SK-N-SH treated with all-trans-retinoic acid at 6 μM for 48 hours (cell line): ENCODE measurements at regions not wholly inside any gene's neighbourhood (a gene's known extent, or its start where the extent isn't known, plus 50 kb on each side); places are given as distances from the start of the nearest gene placed in this dataset.
A peak's percentile ranks its signal among the peaks of the same experiment; 100 is the strongest.

Source experiments
- ATAC-seq: fragments of 200-7000 bp; cut with Tn5 transposase; 3 replicates; pipeline ENCODE4 v1.9.1; 2020; ENCODE audit warnings: mild to moderate bottlenecking, moderate library complexity
- ARNTL ChIP-seq: fragments of 450-650 bp; formaldehyde crosslinking; IDR thresholded peaks from 2 replicates; pipeline ENCODE4 v1.5.0; 2020; ENCODE audit warnings: low read depth, mild to moderate bottlenecking, moderate library complexity, borderline replicate concordance
- BACH2 ChIP-seq: fragments of 250-450 bp; sonication (Bioruptor Pico); IDR thresholded peaks from 2 replicates; pipeline ENCODE4 v1.9.0; 2021; ENCODE audit warnings: mild to moderate bottlenecking, borderline replicate concordance
- CSDC2 ChIP-seq: fragments of 250-450 bp; sonication (Bioruptor Pico); IDR thresholded peaks from 2 replicates; pipeline ENCODE4 v1.5.0; 2020; ENCODE audit warnings: mild to moderate bottlenecking, moderate library complexity
- ESRRG ChIP-seq: fragments of 250-450 bp; sonication (Bioruptor Pico); IDR thresholded peaks from 2 replicates; pipeline ENCODE4 v1.6.1; 2021; ENCODE audit warnings: mild to moderate bottlenecking
- GLIS3 ChIP-seq: fragments of 250-450 bp; sonication (Bioruptor Pico); IDR thresholded peaks from 2 replicates; pipeline ENCODE4 v1.5.0; 2020; ENCODE audit warnings: mild to moderate bottlenecking, moderate library complexity
- OSR1 ChIP-seq: fragments of 250-450 bp; sonication (Bioruptor Pico); IDR thresholded peaks from 2 replicates; pipeline ENCODE4 v1.8.0; 2022; ENCODE audit warnings: moderate library complexity, mild to moderate bottlenecking, inconsistent platforms
- POU6F1 ChIP-seq: fragments of 250-450 bp; sonication (Bioruptor Pico); IDR thresholded peaks from 2 replicates; pipeline ENCODE4 v1.8.0; 2021; ENCODE audit warnings: low read depth, mild to moderate bottlenecking, moderate library complexity, borderline replicate concordance
- PPARA ChIP-seq: fragments of 250-450 bp; sonication (Bioruptor Pico); IDR thresholded peaks from 2 replicates; pipeline ENCODE4 v1.5.0; 2020; ENCODE audit warnings: mild to moderate bottlenecking, borderline replicate concordance
- SNAI2 ChIP-seq: fragments of 250-450 bp; sonication (Bioruptor Pico); IDR thresholded peaks from 2 replicates; pipeline ENCODE4 v1.5.0; 2020; ENCODE audit warnings: mild to moderate bottlenecking, moderate library complexity
- TCF4 ChIP-seq: fragments of 250-450 bp; sonication (Bioruptor Pico); IDR thresholded peaks from 2 replicates; pipeline ENCODE4 v1.8.0; 2021; ENCODE audit warnings: mild to moderate bottlenecking, moderate library complexity, borderline replicate concordance
- TOX ChIP-seq: fragments of 250-450 bp; sonication (Bioruptor Pico); IDR thresholded peaks from 2 replicates; pipeline ENCODE4 v1.8.0; 2021; ENCODE audit warnings: mild to moderate bottlenecking, moderate library complexity, borderline replicate concordance
- ZC3H10 ChIP-seq: fragments of 250-450 bp; sonication (Bioruptor Pico); IDR thresholded peaks from 2 replicates; pipeline ENCODE4 v1.5.1; 2021; ENCODE audit warnings: mild to moderate bottlenecking, moderate library complexity
- ZFP30 ChIP-seq: fragments of 450-650 bp; formaldehyde crosslinking; IDR thresholded peaks from 2 replicates; pipeline ENCODE4 v1.5.0; 2022; ENCODE audit warnings: mild to moderate bottlenecking, moderate library complexity
- ZNF565 ChIP-seq: fragments of 450-650 bp; formaldehyde crosslinking; conservative IDR thresholded peaks from 2 replicates; pipeline ENCODE4 v1.5.0; 2020; ENCODE audit warnings: low read depth, mild to moderate bottlenecking, moderate library complexity
- ZNF8 ChIP-seq: fragments of 450-650 bp; formaldehyde crosslinking; IDR thresholded peaks from 2 replicates; pipeline ENCODE4 v1.5.0; 2020; ENCODE audit warnings: mild to moderate bottlenecking, moderate library complexity
- TF ChIP-seq, protein P1 (sequence below): fragments of 250-450 bp; sonication (Bioruptor Pico); IDR thresholded peaks from 2 replicates; pipeline ENCODE4 v1.5.1; 2021; ENCODE audit warnings: mild to moderate bottlenecking, moderate library complexity
- TF ChIP-seq, protein P2 (sequence below): fragments of 250-450 bp; sonication (Bioruptor Pico); IDR thresholded peaks from 2 replicates; pipeline ENCODE4 v1.8.0; 2020; ENCODE audit warnings: mild to moderate bottlenecking, moderate library complexity, borderline replicate concordance
- TF ChIP-seq, protein P3 (sequence below): fragments of 250-450 bp; sonication (Bioruptor Pico); IDR thresholded peaks from 2 replicates; pipeline ENCODE4 v1.5.1; 2020; ENCODE audit warnings: low read depth, mild to moderate bottlenecking, moderate library complexity
- TF ChIP-seq, protein P4 (sequence below): fragments of 250-450 bp; sonication (Bioruptor Pico); IDR thresholded peaks from 2 replicates; pipeline ENCODE4 v1.5.0; 2020; ENCODE audit warnings: mild to moderate bottlenecking, moderate library complexity

- no peak for ATAC-seq
- TF ChIP-seq BACH2 (CRISPR knock-in tag): no peak
Measured at GRCh38 chr6:159640322-159640721, 52.7 kb downstream of the SOD2 start.

GRCh38 chr6:159639721-159640120 is 53.3 kb downstream of the SOD2 start:
- ATAC-seq: no peak

DNA sequence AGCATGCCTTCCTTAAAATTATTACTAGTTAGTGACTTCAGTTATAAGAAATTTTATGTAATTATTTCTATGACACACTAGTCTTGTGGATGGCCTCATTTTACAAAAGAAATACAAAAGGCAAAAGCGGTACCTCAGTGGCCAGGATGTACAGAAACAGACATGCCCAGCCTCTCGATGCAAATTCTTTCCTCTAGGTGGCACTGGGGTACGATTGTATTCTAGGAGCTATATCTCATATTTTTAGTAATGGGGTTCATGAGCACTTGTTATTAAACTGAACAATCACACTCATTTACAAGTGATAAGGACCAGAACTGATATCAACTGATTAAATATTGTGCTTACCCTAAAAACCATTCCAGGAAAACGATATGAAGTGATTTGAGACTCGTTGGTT is 59.8 kb downstream of the SOD2 start:
- ATAC-seq: peak; percentile 92
- TF ChIP-seq BACH2 (CRISPR knock-in tag): no peak
- TF ChIP-seq, protein P1, sequence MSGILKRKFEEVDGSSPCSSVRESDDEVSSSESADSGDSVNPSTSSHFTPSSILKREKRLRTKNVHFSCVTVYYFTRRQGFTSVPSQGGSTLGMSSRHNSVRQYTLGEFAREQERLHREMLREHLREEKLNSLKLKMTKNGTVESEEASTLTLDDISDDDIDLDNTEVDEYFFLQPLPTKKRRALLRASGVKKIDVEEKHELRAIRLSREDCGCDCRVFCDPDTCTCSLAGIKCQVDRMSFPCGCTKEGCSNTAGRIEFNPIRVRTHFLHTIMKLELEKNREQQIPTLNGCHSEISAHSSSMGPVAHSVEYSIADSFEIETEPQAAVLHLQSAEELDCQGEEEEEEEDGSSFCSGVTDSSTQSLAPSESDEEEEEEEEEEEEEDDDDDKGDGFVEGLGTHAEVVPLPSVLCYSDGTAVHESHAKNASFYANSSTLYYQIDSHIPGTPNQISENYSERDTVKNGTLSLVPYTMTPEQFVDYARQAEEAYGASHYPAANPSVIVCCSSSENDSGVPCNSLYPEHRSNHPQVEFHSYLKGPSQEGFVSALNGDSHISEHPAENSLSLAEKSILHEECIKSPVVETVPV (CRISPR knock-in tag): no peak
- TF ChIP-seq GLIS3 (CRISPR knock-in tag): no peak
- no peak for TF ChIP-seq PPARA (CRISPR knock-in tag)
- TF ChIP-seq, protein P2, sequence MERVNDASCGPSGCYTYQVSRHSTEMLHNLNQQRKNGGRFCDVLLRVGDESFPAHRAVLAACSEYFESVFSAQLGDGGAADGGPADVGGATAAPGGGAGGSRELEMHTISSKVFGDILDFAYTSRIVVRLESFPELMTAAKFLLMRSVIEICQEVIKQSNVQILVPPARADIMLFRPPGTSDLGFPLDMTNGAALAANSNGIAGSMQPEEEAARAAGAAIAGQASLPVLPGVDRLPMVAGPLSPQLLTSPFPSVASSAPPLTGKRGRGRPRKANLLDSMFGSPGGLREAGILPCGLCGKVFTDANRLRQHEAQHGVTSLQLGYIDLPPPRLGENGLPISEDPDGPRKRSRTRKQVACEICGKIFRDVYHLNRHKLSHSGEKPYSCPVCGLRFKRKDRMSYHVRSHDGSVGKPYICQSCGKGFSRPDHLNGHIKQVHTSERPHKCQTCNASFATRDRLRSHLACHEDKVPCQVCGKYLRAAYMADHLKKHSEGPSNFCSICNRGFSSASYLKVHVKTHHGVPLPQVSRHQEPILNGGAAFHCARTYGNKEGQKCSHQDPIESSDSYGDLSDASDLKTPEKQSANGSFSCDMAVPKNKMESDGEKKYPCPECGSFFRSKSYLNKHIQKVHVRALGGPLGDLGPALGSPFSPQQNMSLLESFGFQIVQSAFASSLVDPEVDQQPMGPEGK (CRISPR knock-in tag): no peak
- no peak for TF ChIP-seq SNAI2 (CRISPR knock-in tag)
- TF ChIP-seq ESRRG (CRISPR knock-in tag): no peak
- no peak for TF ChIP-seq TCF4
- TF ChIP-seq CSDC2 (CRISPR knock-in tag): no peak
- TF ChIP-seq TOX: no peak
- TF ChIP-seq POU6F1: no peak
- no peak for TF ChIP-seq ZNF565
- no peak for TF ChIP-seq OSR1 (CRISPR knock-in tag)
- TF ChIP-seq ZNF8: no peak
- TF ChIP-seq, protein P3, sequence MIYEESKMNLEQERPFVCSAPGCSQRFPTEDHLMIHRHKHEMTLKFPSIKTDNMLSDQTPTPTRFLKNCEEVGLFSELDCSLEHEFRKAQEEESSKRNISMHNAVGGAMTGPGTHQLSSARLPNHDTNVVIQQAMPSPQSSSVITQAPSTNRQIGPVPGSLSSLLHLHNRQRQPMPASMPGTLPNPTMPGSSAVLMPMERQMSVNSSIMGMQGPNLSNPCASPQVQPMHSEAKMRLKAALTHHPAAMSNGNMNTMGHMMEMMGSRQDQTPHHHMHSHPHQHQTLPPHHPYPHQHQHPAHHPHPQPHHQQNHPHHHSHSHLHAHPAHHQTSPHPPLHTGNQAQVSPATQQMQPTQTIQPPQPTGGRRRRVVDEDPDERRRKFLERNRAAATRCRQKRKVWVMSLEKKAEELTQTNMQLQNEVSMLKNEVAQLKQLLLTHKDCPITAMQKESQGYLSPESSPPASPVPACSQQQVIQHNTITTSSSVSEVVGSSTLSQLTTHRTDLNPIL (CRISPR knock-in tag): no peak

More at GRCh38 chr6:159639721-159640120, 53.3 kb downstream of the SOD2 start:
- TF ChIP-seq ZC3H10 (CRISPR knock-in tag) (no peak), OSR1 (CRISPR knock-in tag) (no peak)

DNA sequence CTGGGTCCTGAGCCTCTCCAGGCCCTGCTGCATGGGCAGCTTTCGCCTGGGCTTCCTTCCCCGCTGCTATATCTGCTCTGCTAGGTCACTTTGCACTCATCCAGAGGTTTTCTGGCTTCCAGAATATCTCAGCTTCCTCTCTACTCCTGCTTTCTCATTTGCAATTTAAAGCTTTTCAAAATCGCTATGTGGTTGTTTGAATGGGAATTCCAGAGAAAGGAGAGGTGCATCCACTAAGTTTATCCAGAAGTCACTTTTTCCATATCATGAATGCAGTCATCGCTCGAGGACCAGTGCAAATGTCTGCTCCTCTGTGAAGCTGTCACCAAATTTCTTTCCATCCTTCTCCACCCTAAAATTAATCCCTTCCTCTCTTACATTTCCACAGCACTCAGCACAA is 61.2 kb downstream of the SOD2 start:
- ATAC-seq: no peak
- TF ChIP-seq PPARA (CRISPR knock-in tag): no peak
- no peak for TF ChIP-seq ARNTL (CRISPR knock-in tag)
- no peak for TF ChIP-seq ESRRG (CRISPR knock-in tag)
- no peak for TF ChIP-seq CSDC2 (CRISPR knock-in tag)
- TF ChIP-seq ZFP30 (CRISPR knock-in tag): no peak
- no peak for TF ChIP-seq ZNF8
- TF ChIP-seq ZC3H10 (CRISPR knock-in tag): no peak
- TF ChIP-seq TCF4: no peak
- TF ChIP-seq, protein P3 (CRISPR knock-in tag): no peak
- TF ChIP-seq, all 23 proteins: peak for 0

- no peak for ATAC-seq
- TF ChIP-seq ZNF565: no peak
- no peak for TF ChIP-seq BACH2 (CRISPR knock-in tag)
- TF ChIP-seq POU6F1: no peak
- no peak for TF ChIP-seq GLIS3 (CRISPR knock-in tag)
- TF ChIP-seq ZNF8: no peak
- TF ChIP-seq TCF4: no peak
- TF ChIP-seq, protein P3 (CRISPR knock-in tag): no peak
- no peak for TF ChIP-seq OSR1 (CRISPR knock-in tag)
- no peak for TF ChIP-seq ARNTL (CRISPR knock-in tag)
- no peak for TF ChIP-seq ESRRG (CRISPR knock-in tag)
- TF ChIP-seq PPARA (CRISPR knock-in tag): no peak
- TF ChIP-seq, protein P4, sequence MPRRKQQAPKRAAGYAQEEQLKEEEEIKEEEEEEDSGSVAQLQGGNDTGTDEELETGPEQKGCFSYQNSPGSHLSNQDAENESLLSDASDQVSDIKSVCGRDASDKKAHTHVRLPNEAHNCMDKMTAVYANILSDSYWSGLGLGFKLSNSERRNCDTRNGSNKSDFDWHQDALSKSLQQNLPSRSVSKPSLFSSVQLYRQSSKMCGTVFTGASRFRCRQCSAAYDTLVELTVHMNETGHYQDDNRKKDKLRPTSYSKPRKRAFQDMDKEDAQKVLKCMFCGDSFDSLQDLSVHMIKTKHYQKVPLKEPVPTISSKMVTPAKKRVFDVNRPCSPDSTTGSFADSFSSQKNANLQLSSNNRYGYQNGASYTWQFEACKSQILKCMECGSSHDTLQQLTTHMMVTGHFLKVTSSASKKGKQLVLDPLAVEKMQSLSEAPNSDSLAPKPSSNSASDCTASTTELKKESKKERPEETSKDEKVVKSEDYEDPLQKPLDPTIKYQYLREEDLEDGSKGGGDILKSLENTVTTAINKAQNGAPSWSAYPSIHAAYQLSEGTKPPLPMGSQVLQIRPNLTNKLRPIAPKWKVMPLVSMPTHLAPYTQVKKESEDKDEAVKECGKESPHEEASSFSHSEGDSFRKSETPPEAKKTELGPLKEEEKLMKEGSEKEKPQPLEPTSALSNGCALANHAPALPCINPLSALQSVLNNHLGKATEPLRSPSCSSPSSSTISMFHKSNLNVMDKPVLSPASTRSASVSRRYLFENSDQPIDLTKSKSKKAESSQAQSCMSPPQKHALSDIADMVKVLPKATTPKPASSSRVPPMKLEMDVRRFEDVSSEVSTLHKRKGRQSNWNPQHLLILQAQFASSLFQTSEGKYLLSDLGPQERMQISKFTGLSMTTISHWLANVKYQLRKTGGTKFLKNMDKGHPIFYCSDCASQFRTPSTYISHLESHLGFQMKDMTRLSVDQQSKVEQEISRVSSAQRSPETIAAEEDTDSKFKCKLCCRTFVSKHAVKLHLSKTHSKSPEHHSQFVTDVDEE: no peak
Measured at GRCh38 chr6:159627939-159628338, 65.1 kb downstream of the SOD2 start.
